GM19240 (cell line): ENCODE measurements at regions not wholly inside any gene's neighbourhood (a gene's known extent, or its start where the extent isn't known, plus 50 kb on each side); places are given as distances from the start of the nearest gene placed in this dataset.
"Not testable (repeated sequence)": the region's sequence is repeated elsewhere in the genome, so short reads cannot be mapped to it uniquely, and the experiment has no call there.

Experiments used
- DNase-seq: peaks from one replicate; pipeline ENCODE4 v3.0.0; 2011; ENCODE audit warnings: low spot score; ENCODE audit not compliant: insufficient read length

GRCh38 chr6:114827135-114827534, 484.3 kb upstream of the HS3ST5 start:
- no peak for DNase-seq

- DNase-seq, result no peak
Measured at GRCh38 chr6:114824409-114824808, 481.6 kb upstream of the HS3ST5 start.

GRCh38 chr6:114816678-114817077, 473.9 kb upstream of the HS3ST5 start:
- DNase-seq, result no peak

- no peak for DNase-seq
Measured at GRCh38 chr6:114810468-114810867, 467.6 kb upstream of the HS3ST5 start.

- DNase-seq, result not testable (repeated sequence)
Measured at GRCh38 chr6:114805426-114805825, 462.6 kb upstream of the HS3ST5 start.

- DNase-seq, result no peak
Measured at GRCh38 chr6:114796576-114796975, 453.8 kb upstream of the HS3ST5 start.

GRCh38 chr6:114793428-114793827, 450.6 kb upstream of the HS3ST5 start:
- DNase-seq, result no peak

GRCh38 chr6:114785235-114786127, 442.7 kb upstream of the HS3ST5 start:
- no peak for DNase-seq

- no peak for DNase-seq
Measured at GRCh38 chr6:114783783-114784182, 441.0 kb upstream of the HS3ST5 start.

- no peak for DNase-seq
Measured at GRCh38 chr6:114783083-114783482, 440.3 kb upstream of the HS3ST5 start.

GRCh38 chr6:114764866-114765265, 422.0 kb upstream of the HS3ST5 start:
- no peak for DNase-seq

- DNase-seq, result no peak
Measured at GRCh38 chr6:114762145-114762544, 419.3 kb upstream of the HS3ST5 start.

GRCh38 chr6:114747995-114748625, 405.3 kb upstream of the HS3ST5 start:
- DNase-seq, result no peak

GRCh38 chr6:114740547-114740946, 397.7 kb upstream of the HS3ST5 start:
- no peak for DNase-seq

- no peak for DNase-seq
Measured at GRCh38 chr6:114739656-114740055, 396.8 kb upstream of the HS3ST5 start.

- DNase-seq, result no peak
Measured at GRCh38 chr6:114735025-114735735, 392.4 kb upstream of the HS3ST5 start.

- DNase-seq, result no peak
Measured at GRCh38 chr6:114733596-114733995, 390.8 kb upstream of the HS3ST5 start.

GRCh38 chr6:114718716-114719270, 376.0 kb upstream of the HS3ST5 start:
- no peak for DNase-seq

GRCh38 chr6:114718186-114718585, 375.4 kb upstream of the HS3ST5 start:
- no peak for DNase-seq

GRCh38 chr6:114714836-114715507, 372.1 kb upstream of the HS3ST5 start:
- DNase-seq, result no peak

GRCh38 chr6:114713690-114714089, 370.9 kb upstream of the HS3ST5 start:
- no peak for DNase-seq
